GM12865 (cell line): ENCODE measurements at regions not wholly inside any gene's neighbourhood (a gene's known extent, or its start where the extent isn't known, plus 50 kb on each side); places are given as distances from the start of the nearest gene placed in this dataset.

Source experiments
- DNase-seq: peaks from one replicate; pipeline ENCODE4 v3.0.0; 2010; ENCODE audit warnings: low read depth
- H3K4me3 ChIP-seq: 2 replicates; pipeline ENCODE4 v1.5.1; 2011; ENCODE audit warnings: mild to moderate bottlenecking, low read depth, low read length, control low read depth
- CTCF ChIP-seq: IDR thresholded peaks from 2 replicates; pipeline ENCODE4 v1.5.1; 2011; ENCODE audit warnings: low read length, control low read depth, low read depth, inconsistent platforms; ENCODE audit not compliant: insufficient read depth; ENCODE audit errors: missing control alignments

- no peak for TF ChIP-seq CTCF
- DNase-seq, result no peak
- H3K4me3 ChIP-seq, result no peak overlapping the region
Observed at GRCh38 chr17:5781236-5781927, 197.1 kb upstream of the NLRP1 start.

GRCh38 chr17:5783269-5783668 is 199.0 kb upstream of the NLRP1 start:
- TF ChIP-seq CTCF, result no peak
- no peak for DNase-seq
- H3K4me3 ChIP-seq, result no peak overlapping the region

DNA sequence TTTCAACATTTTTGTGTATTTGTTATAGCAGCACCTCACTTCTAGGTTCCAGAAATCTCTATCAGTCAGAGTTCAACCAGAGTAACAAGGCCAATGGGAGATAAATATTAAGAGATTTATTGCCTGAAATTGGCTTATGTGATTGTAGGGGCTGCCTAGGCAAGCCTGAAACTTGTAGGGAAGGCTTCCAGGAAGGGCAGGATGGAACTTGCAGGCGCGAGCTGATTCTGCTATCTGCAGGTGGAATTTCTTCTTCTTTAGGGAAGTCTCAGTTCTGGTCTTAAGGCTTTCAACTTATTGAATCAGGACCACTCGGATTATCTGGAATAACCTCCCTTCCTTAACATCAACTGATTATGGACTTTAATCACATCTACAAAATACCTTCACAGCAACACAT is 199.5 kb upstream of the NLRP1 start:
- no peak for TF ChIP-seq CTCF
- no peak for DNase-seq
- H3K4me3 ChIP-seq, result no peak overlapping the region

DNA sequence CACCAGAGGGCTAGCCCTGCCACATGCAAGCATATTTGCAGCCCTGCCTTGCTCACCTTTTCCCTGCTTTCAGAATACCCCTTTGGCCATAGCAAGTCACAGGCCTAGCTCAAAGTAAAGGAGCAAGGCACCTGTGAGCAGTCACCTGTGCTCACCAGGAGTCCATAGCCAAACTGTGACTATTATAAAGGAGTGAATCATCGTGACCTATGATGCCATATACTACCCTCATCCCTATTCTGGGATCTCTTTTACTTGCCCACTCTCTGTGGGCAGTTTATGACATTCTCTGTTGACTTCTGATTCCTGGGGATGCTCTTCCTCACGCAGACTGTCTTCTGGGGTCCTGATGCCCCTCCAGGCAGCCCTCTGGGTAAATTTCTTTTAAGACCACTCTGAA is 200.5 kb upstream of the NLRP1 start:
- no peak for DNase-seq
- no peak overlapping the region for H3K4me3 ChIP-seq
- TF ChIP-seq CTCF, result no peak

GRCh38 chr17:5785338-5785737 is 201.0 kb upstream of the NLRP1 start:
- TF ChIP-seq CTCF, result no peak
- DNase-seq, result peak; percentile 74
- H3K4me3 ChIP-seq, result no peak overlapping the region

DNA sequence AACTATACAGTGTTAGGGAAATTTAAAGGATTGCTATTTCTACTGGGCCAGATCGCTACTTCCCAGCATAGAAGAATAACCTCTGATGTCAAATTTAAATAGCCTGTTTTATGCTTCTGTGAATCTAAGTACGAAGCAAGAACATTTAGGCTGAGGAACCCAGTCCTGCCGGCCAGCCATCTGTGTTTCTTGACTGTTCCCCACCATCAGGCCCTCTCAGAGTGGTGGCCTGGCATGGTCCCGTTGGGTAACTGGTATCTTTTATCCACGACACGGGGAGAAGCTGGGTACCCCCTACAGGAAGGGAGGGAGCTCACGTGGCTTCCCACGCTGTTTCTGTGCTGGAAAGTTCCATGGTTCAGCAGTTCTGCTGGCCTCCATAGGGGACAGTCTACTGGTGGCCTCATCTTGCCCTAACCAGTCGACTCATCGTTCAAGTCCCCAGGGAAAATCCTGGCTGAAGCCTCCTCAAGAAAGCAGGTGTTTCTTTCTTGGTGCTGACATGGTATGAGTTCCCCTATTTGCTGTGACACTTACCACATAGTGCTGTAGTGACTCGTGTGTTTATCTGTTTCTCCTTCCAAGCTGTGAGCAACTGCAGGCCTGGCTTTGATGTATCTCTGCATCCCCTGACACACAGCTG is 201.7 kb upstream of the NLRP1 start:
- DNase-seq, result peak; percentile 82
- no peak overlapping the region for H3K4me3 ChIP-seq
- no peak for TF ChIP-seq CTCF

DNA sequence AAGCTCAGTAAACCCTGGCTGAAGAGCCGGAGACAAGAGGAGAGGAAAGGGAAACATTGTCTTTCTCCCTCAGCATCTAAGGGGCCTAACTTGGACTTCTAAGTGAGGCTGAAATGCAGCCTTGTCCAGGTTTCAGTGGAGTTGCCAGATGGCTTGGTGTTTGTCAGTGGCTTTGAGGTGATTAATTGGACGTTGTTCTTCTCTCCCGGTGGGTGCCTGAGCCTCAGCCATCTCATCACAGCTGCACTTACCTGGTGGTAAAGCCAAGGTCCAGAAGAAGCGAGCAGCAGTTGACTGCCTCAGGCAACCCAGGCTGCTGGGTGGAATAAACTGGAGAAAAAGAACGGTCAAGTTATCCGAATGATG is 202.2 kb upstream of the NLRP1 start:
- TF ChIP-seq CTCF, result no peak
- DNase-seq, result no peak
- H3K4me3 ChIP-seq, result no peak overlapping the region
